Testis (tissue), 2 donors: ENCODE measurements at regions not wholly inside any gene's neighbourhood (a gene's known extent, or its start where the extent isn't known, plus 50 kb on each side); places are given as distances from the start of the nearest gene placed in this dataset.

Experiments
- DNase-seq: peaks from one replicate; pipeline ENCODE4 v3.0.0-alpha.2; 2019
- H3K27ac ChIP-seq, 2 donors: fragments of 200-600 bp; sonication (generic); one replicate each; pipeline ENCODE4 v1.5.1; 2019
- H3K27me3 ChIP-seq: fragments of 200-600 bp; sonication (generic); one replicate; pipeline ENCODE4 v1.5.1; 2019
- H3K36me3 ChIP-seq: fragments of 200-600 bp; sonication (generic); one replicate; pipeline ENCODE4 v1.5.1; 2017; ENCODE audit warnings: low read depth; ENCODE audit errors: missing control alignments
- H3K4me1 ChIP-seq: fragments of 200-600 bp; sonication (generic); one replicate; pipeline ENCODE4 v1.5.1; 2019
- H3K4me3 ChIP-seq, 2 donors: fragments of 200-600 bp; sonication (generic); one replicate each; pipeline ENCODE4 v1.5.1; 2017 to 2019
- H3K9me3 ChIP-seq: fragments of 200-600 bp; sonication (generic); one replicate; pipeline ENCODE4 v1.5.1; 2017
- POLR2A ChIP-seq: fragments of 450-650 bp; IDR thresholded peaks from one replicate; pipeline ENCODE4 v1.6.1; 2017; ENCODE audit warnings: antibody characterized with exemption, mild to moderate bottlenecking, moderate library complexity
- WGBS, 2 donors: methylation state at CpG; one replicate each; pipeline ENCODE4 v1.1.5; 2018; 5-methylcytosine and 5-hydroxymethylcytosine counted together
- intact Hi-C: fragments of 100-400 bp; cut with DNase I; formaldehyde crosslinking; loops from one replicate; pipeline ENCODE4 v1.15.1; 2023; ENCODE audit warnings: low total_unique reads
- TF ChIP-seq, protein P1 (sequence below), 3 experiments: fragments of 450-650 bp in 2 of 3; fragments of 200-600 bp in 1 of 3; sonication (generic) in 1 of 3; IDR thresholded peaks; one replicate each; pipeline ENCODE4 v1.5.1; 2016 to 2019; ENCODE audit warnings: antibody characterized with exemption in 3 of 3, mild to moderate bottlenecking in 2 of 3, moderate library complexity in 1 of 3

GRCh38 chr6:91164105-91164504, 577.2 kb upstream of the MAP3K7 start:
- Histone ChIP-seq H3K27ac (no peak overlapping the region), H3K36me3 (no peaks in the 10 kb centered on the region), H3K4me1 (no peaks in the 10 kb centered on the region), H3K27me3 (no peaks in the 10 kb centered on the region), H3K4me3 (no peak overlapping the region), H3K9me3 (no peaks in the 10 kb centered on the region)
- 91 to 94% methylated on average over 7 of the region's 7 CpGs for WGBS, 2 donors
- TF ChIP-seq POLR2A: no peak
- TF ChIP-seq, protein P1, sequence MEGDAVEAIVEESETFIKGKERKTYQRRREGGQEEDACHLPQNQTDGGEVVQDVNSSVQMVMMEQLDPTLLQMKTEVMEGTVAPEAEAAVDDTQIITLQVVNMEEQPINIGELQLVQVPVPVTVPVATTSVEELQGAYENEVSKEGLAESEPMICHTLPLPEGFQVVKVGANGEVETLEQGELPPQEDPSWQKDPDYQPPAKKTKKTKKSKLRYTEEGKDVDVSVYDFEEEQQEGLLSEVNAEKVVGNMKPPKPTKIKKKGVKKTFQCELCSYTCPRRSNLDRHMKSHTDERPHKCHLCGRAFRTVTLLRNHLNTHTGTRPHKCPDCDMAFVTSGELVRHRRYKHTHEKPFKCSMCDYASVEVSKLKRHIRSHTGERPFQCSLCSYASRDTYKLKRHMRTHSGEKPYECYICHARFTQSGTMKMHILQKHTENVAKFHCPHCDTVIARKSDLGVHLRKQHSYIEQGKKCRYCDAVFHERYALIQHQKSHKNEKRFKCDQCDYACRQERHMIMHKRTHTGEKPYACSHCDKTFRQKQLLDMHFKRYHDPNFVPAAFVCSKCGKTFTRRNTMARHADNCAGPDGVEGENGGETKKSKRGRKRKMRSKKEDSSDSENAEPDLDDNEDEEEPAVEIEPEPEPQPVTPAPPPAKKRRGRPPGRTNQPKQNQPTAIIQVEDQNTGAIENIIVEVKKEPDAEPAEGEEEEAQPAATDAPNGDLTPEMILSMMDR (IDR thresholded peaks at IDR 0.05): no peak
- intact Hi-C loops: no loop called here
- no peak for DNase-seq

GRCh38 chr6:91161246-91161645, 574.4 kb upstream of the MAP3K7 start:
- Histone ChIP-seq H3K36me3 (no peaks in the 10 kb centered on the region), H3K27ac (no peak overlapping the region), H3K4me3 (no peak overlapping the region), H3K9me3 (no peaks in the 10 kb centered on the region), H3K4me1 (no peaks in the 10 kb centered on the region), H3K27me3 (no peaks in the 10 kb centered on the region)
- 86 to 93% methylated on average over 7 of the region's 7 CpGs for WGBS, 2 donors
- TF ChIP-seq POLR2A: no peak
- TF ChIP-seq, protein P1 (IDR thresholded peaks at IDR 0.05): no peak
- intact Hi-C loops: no loop called here
- no peak for DNase-seq

DNA sequence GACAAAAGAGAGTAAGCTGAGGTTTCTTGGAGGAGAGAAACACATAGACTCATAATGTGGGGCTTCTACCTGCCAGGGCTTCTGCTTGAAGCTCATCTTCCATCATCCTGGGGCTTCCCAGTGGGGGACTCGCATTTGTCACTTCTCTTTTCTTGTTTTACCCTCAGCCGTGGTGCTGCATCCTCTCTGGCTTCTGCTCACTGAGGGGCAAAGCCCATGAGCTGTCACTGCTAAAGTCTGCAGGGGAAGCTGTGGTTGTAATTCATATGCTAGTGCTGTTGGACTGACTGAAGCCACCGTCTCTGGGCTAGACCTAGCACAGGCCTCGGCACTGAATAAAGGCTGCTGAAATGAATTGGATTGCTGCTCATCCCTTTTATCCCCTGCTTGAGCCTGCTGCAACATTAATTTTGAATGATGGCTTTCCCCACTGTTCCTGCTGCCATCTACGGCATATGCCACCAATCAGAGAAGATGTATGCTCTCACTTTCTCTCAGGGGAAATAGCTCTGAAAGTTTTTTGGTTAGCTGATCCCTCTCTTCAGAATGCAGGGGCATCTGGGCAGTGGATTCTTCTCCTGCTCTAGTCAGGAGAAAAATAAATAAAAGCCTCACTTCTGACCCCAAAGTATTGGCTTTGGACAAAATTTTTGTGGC, 568.4 kb upstream of the MAP3K7 start:
- H3K9me3 ChIP-seq: no peaks in the 10 kb centered on the region
- H3K27ac ChIP-seq: no peak overlapping the region
- no peak overlapping the region for H3K4me3 ChIP-seq
- no peak for DNase-seq
- 55 to 67% methylated on average over 5 of the region's 5 CpGs for WGBS, 2 donors
- intact Hi-C loops: no loop called here
- no peaks in the 10 kb centered on the region for H3K36me3 ChIP-seq
- TF ChIP-seq, protein P1 (IDR thresholded peaks at IDR 0.05): no peak
- no peak for TF ChIP-seq POLR2A
- no peaks in the 10 kb centered on the region for H3K27me3 ChIP-seq
- no peaks in the 10 kb centered on the region for H3K4me1 ChIP-seq

DNA sequence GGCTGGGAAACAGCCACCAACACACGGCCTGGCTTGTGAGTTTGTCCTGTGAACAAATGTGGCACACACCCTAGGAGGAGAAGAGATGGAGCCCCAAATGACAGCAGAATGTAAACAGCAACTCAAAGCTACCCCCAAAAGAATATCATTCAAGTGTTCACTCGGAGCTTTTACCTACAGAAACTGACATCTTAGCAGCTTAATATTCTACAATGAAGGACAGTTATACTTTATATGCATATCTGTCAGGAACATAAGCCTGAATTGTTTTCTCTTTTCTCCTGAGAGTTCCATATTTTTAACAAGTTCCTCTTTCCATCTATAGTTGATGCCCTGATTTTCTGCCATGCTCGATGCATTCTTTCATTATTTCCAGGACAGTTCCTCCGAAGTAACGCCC, 566.0 kb upstream of the MAP3K7 start:
- intact Hi-C loops: no loop called here
- Histone ChIP-seq H3K27ac (no peak overlapping the region), H3K9me3 (no peaks in the 10 kb centered on the region), H3K4me3 (no peak overlapping the region), H3K27me3 (no peaks in the 10 kb centered on the region), H3K4me1 (no peaks in the 10 kb centered on the region), H3K36me3 (no peaks in the 10 kb centered on the region)
- WGBS, 2 donors: 87 to 97% methylated on average over 5 of the region's 5 CpGs
- TF ChIP-seq, protein P1 (IDR thresholded peaks at IDR 0.05): no peak
- DNase-seq: no peak
